GM18873 (cell line): ENCODE measurements at regions not wholly inside any gene's neighbourhood (a gene's known extent, or its start where the extent isn't known, plus 50 kb on each side); places are given as distances from the start of the nearest gene placed in this dataset.

Source experiments
- ATAC-seq: cut with Tn5 transposase; IDR thresholded peaks from one replicate; pipeline ENCODE4 v1.9.1; 2021; ENCODE audit warnings: mild to moderate bottlenecking, moderate library complexity, moderate number of reproducible peaks; ENCODE audit not compliant: unreplicated experiment, low FRiP score

DNA sequence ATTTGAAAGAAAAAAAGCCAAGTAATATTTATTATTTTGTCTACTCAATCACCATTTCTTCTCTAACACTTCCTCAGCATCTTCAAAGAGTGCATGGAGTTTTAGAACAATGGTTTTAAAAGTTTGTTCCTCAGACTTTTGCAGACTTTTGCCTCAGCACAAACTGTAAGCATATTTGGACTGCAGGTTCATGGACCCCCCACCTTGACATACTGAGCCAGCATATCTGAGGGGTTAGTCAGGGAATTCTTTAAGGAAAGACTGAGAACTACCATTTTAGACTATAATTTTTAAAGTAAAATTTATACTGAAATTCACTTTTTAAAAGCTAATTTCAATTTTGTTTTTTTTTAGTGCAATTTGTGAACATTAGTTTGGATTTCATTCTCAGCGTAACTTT is 1676.8 kb upstream of the PCDH20 start:
- ATAC-seq: no peak

DNA sequence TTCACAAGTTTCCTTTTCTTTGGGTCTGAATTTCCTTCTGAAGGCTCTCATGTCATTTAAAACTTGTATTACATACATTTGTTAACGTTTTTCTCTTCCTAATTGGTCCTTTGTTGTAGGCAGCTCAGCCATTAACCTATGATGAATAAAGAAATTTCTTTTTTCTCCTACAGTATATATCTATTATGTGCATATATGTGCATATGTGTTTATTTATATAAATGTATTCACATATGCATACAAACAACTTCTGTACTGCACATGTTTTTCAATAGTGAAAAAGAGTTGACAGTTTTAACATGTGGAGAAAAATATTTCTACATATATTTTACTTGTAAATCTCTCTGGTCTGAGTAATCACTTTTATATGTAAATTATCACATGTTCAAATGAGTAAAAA is 1674.9 kb upstream of the PCDH20 start:
- no peak for ATAC-seq

DNA sequence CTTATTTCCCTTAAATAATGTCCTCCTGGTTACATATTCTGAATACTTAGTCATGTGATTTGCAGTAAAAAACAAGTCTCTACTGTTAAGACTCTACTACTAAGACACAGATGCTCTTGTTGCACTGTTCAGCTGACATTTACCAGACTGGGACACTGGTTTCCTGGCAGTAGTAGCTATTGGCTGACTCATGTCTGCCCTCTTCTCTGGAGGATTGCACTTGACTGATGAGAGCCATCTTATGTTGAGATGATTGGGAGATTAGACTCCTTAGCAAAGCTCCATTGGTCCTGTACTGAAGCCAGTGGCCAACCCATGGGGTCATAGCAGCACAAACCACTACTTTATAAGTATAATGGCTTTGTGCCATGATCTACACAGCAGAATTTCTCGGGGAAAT is 1672.6 kb upstream of the PCDH20 start:
- ATAC-seq: no peak

DNA sequence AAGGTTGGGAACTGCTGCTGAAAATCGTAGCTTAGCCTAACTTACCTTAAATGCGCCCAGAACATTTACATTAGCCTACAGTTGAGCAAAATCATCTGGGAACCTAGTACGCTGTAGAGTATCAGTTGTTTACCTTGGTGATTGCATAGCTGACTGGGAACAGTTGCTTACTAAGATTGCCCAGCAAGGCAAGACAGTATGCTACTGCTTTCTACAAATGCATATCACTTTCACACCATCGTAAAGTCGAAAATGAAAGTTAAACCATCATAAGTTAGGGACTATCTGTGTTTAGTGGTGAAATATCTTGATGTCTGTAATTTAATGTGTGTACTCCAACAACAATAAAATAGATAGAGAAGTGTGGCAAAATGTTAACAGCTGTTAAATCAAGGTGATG is 1670.6 kb upstream of the PCDH20 start:
- ATAC-seq: no peak

DNA sequence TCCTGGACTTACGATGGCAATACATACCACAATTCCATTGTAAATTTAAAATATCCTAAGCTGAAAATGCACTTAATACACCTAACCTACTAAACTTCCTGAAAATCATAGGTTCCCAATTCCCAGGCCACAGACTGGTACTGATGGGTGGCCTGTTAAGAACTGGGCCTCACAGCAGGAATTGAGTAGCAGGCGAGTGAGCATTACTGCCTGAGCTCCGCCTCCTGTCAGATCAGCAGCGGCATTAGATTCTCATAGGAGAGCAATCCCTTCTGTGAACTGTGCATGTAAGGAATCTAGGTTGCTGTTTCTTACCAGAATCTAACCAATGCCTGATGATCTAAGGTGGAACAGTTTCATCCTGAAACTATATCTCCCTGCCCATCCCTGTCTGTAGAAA is 1670.2 kb upstream of the PCDH20 start:
- ATAC-seq: no peak

- ATAC-seq: no peak
Measured at GRCh38 chr13:63081400-63082014, 1665.9 kb upstream of the PCDH20 start.

- no peak for ATAC-seq
Measured at GRCh38 chr13:63075126-63075525, 1659.5 kb upstream of the PCDH20 start.

- no peak for ATAC-seq
Measured at GRCh38 chr13:63050287-63050686, 1634.6 kb upstream of the PCDH20 start.

DNA sequence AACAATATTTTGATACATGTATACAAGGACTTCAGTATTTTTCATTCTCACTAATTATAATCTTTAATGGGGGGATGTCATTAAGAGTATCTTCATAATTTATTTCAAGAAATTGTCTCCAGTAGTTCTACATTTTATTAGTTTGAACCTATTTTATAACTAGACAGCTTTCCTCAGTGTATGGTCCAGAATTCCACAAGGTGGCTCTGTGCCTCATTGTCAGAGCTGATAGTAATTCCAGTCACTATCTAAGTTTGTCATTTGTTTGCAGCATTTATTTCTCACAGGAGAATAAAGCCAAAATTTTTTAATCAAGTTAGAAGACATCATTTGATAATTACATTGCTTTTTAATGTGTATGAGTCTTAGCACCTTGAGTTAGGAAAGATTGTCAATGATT is 1633.0 kb upstream of the PCDH20 start:
- no peak for ATAC-seq

DNA sequence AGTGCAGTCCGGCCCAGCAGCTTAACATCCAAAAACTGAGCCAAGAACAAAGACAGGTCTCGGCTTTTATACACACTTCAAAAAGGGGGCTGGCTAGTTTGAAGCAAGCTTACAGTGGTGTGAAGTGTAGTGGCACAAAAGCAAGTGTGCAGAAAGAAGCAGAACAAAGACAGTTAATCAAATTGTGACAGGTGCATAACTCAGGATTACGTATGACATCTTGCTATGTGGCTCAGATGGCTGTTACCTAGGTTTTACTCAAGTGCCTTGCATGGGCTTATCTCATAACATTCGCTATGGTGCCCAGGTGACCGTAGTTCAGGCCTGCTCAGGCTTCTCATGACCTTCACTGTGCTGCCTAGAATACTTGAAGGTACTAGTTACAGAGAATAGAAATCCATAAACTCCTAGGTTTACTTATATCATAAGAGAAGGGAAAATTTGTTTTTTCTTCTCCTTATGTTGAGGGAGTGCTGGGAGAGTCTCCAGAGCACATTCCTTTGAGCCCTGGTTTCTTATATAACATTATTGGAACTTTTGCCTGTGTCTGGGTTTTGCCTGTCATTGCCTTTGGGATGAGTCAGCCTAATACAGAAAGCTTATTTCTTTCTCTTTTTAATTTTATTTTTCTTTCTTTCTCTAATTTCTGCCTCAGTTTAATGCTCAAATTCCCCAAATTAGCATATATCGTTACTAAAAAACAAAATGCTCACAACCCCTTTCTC is 1629.1 kb upstream of the PCDH20 start:
- no peak for ATAC-seq

GRCh38 chr13:63042686-63043085 is 1627.0 kb upstream of the PCDH20 start:
- ATAC-seq: no peak

DNA sequence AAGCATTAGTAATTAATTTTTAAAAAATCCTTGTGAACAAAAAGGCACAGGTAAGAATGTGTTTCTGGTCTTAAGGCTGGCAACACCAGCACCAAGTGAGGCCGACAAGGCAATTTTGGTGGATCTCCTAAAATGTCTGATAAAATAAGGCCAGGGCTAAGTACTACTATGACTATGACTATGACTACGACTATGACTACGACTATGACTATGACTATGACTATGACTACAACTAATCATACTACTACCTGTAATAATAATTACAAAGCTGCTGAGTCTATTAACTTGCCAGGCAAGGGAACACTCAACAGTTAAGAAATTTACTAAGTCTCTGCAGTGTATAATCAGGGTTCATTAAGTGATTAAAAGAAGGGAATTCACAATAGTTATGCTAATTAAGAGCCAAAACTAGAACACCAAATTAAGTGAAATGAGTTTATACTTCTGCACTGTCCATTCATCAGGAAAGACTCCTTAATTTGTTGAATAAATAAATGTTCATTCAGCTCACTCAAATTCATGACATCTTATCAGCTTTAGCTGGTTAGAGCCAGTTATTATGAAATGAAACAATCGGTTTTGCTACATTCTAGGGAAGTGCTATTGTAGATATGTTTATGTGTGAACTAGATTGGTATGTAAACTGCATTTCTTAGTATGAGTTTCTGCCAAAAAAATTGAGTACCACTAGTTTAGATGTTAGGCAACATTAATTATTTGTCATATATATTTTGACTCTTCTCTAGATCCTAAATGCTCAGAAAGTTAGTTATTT is 1626.2 kb upstream of the PCDH20 start:
- no peak for ATAC-seq

DNA sequence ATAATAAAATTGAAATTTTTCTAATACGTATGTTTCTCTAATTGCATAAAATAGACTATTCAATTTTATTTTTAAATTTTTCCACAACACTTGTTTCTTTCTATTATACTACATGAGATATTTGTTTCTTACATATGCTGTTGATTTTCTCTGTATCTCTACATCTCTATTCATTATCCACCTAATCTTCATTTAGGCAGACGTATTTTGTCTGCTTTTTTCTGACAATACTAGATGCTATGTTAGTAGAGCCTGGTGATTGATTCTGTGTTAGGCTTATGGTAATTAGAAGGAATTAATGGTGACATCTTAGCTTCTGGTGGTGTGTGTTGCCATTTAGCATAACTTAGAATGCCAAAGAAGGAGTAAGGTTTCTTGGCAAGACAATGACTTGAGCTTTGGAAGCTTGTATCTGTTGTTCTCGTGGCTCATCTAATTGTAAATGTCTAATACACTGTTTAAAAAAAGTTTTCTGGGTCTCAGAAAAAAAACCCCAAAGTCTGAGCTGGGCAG is 1610.7 kb upstream of the PCDH20 start:
- no peak for ATAC-seq

DNA sequence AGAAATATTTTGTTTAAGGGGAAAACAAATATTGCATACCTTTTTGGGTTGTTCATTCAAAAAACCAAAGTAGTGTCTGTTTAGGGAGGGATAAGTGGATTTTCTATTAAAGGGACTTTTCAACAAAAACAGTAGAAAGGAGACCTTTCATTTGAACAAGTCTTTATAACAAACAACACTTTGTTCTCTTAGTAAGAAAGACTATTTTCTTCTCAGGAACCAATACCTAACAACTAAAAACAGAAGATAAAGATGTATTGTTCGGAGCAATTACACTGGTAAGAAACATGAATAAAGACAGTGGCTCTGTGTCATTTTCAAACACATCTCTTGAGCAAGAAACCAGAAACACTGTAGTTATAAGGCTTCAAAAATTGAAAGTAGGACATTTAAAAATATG is 1610.1 kb upstream of the PCDH20 start:
- ATAC-seq: no peak

DNA sequence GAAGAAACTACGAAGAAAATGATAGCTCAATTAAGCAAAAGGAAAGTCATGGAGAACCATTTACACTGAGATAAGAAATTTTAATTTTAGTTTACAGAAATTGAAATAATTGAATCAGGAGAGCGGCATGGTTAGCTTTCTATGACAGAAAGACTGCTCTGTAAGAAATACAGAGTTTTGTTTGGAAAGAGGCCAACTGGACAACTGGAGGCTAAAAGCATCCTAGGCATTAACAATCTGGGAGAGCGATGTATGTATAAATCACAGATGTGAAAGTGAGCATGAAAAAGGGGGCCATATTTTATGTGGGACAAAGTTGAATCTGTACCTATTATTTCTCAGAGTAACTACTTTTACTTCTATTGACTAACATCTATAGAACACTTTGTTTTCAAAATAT is 1608.8 kb upstream of the PCDH20 start:
- ATAC-seq: no peak

GRCh38 chr13:63011996-63012395 is 1596.3 kb upstream of the PCDH20 start:
- no peak for ATAC-seq

DNA sequence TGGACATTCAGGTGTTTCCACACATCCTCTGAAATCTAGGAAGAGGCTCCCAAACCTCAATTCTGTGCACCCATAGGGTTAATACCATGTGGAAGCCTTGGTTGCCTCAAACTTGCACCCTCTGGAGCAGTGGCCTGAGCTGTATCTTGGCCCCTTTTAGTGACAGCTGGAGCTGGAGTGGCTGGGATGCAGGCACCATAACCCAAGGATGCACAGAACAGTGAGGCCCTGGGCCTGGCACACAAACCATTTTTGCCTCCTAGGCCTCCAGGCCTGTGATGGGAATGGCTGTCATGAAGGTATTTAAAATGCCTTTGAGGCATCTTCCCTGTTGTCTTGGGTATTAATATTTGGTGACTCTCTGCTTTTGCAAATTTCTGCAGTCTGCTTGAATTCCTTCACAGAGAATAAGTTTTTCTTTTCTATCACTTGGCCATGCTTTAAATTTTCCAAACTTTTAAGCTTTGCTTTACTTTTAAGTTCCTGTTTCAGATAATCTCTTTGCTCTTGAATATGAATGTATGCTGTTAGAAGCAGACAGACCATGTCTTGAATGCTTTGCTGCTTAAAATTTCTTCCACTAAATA is 1594.5 kb upstream of the PCDH20 start:
- ATAC-seq: no peak

- ATAC-seq: no peak
Measured at GRCh38 chr13:63005625-63006024, 1590.0 kb upstream of the PCDH20 start.

GRCh38 chr13:62997696-62998095 is 1582.0 kb upstream of the PCDH20 start:
- no peak for ATAC-seq

GRCh38 chr13:62997038-62997599 is 1581.5 kb upstream of the PCDH20 start:
- no peak for ATAC-seq

GRCh38 chr13:62973804-62974203 is 1558.2 kb upstream of the PCDH20 start:
- no peak for ATAC-seq
